ENCODE measurements at regions not wholly inside any gene's neighbourhood (a gene's known extent, or its start where the extent isn't known, plus 50 kb on each side); places are given as distances from the start of the nearest gene placed in this dataset.

- DNase-seq = no peak
Observed at GRCh38 chr4:155552180-155552579, 114.5 kb upstream of the GUCY1A1 start.

GRCh38 chr4:155548173-155548572 lies 118.5 kb upstream of the GUCY1A1 start:
- DNase-seq = no peak

GRCh38 chr4:155546451-155546850 lies 120.2 kb upstream of the GUCY1A1 start:
- DNase-seq = no peak

GRCh38 chr4:155545456-155545855 lies 121.2 kb upstream of the GUCY1A1 start:
- no peak for DNase-seq

- no peak for DNase-seq
Observed at GRCh38 chr4:155544547-155544946, 122.1 kb upstream of the GUCY1A1 start.

- DNase-seq = no peak
Observed at GRCh38 chr4:155543126-155543765, 123.4 kb upstream of the GUCY1A1 start.

- no peak for DNase-seq
Observed at GRCh38 chr4:155542415-155542814, 124.2 kb upstream of the GUCY1A1 start.

- no peak for DNase-seq
Observed at GRCh38 chr4:155541716-155542115, 124.9 kb upstream of the GUCY1A1 start.

- no peak for DNase-seq
Observed at GRCh38 chr4:155540698-155541097, 126.0 kb upstream of the GUCY1A1 start.

- no peak for DNase-seq
Observed at GRCh38 chr4:155539746-155540145, 126.9 kb upstream of the GUCY1A1 start.

GRCh38 chr4:155535802-155536454 lies 130.7 kb upstream of the GUCY1A1 start:
- DNase-seq = no peak

- no peak for DNase-seq
Observed at GRCh38 chr4:155532373-155533085, 134.1 kb upstream of the GUCY1A1 start.

GRCh38 chr4:155530857-155531256 lies 135.8 kb upstream of the GUCY1A1 start:
- DNase-seq = no peak

- no peak for DNase-seq
Observed at GRCh38 chr4:155530290-155530689, 136.4 kb upstream of the GUCY1A1 start.

GRCh38 chr4:155529716-155530115 lies 136.9 kb upstream of the GUCY1A1 start:
- DNase-seq = peak; percentile 55

GRCh38 chr4:155529272-155529671 lies 137.4 kb upstream of the GUCY1A1 start:
- peak; percentile 57 for DNase-seq

GRCh38 chr4:155526452-155527169 lies 140.0 kb upstream of the GUCY1A1 start:
- DNase-seq = peak; percentile 78

- peak; percentile 48 for DNase-seq
Observed at GRCh38 chr4:155524926-155525455, 141.7 kb upstream of the GUCY1A1 start.

- DNase-seq = no peak
Observed at GRCh38 chr4:155523358-155523757, 143.3 kb upstream of the GUCY1A1 start.

- DNase-seq = no peak
Observed at GRCh38 chr4:155522201-155522600, 144.4 kb upstream of the GUCY1A1 start.

- DNase-seq = no peak
Observed at GRCh38 chr4:155521382-155521781, 144.6 kb upstream of the MAP9 start.

GRCh38 chr4:155515444-155516075 lies 138.8 kb upstream of the MAP9 start:
- DNase-seq = no peak

Measured in renal pelvis (tissue), 1 donor.